ENCODE measurements at regions not wholly inside any gene's neighbourhood (a gene's known extent, or its start where the extent isn't known, plus 50 kb on each side); places are given as distances from the start of the nearest gene placed in this dataset.

GRCh38 chr6:170211404-170212025 is 79.4 kb downstream of the DLL1 start:
- Histone ChIP-seq H3K4me1 (no peaks in the 10 kb centered on the region), H3K27ac (no peak overlapping the region), H3K9me3 (no peaks in the 10 kb centered on the region), H3K4me3 (no peak overlapping the region), H3K36me3 (no peaks in the 10 kb centered on the region), H3K27me3 (no peaks in the 10 kb centered on the region)
- intact Hi-C loops (cut with DNase I) = no loop called here
- peak in 1 of 2 donors; percentile 42 for DNase-seq (ENCODE audit: low spot score in 2 of 2)
- no peak for TF ChIP-seq CTCF (IDR thresholded peaks at IDR 0.05)

- TF ChIP-seq CTCF (IDR thresholded peaks at IDR 0.05) = no peak
- intact Hi-C loops (cut with DNase I) = no loop called here
Measured at GRCh38 chr6:170210651-170211403, 80.1 kb downstream of the DLL1 start.

GRCh38 chr6:170210026-170210390 is 80.9 kb downstream of the DLL1 start:
- intact Hi-C loops (cut with DNase I) = no loop called here
- no peak for TF ChIP-seq CTCF (IDR thresholded peaks at IDR 0.05)

More at GRCh38 chr6:170210651-170211403, 80.1 kb downstream of the DLL1 start:
- no peaks in the 10 kb centered on the region for H3K4me1 ChIP-seq
- no peaks in the 10 kb centered on the region for H3K27me3 ChIP-seq
- H3K36me3 ChIP-seq = no peaks in the 10 kb centered on the region
- no peaks in the 10 kb centered on the region for H3K9me3 ChIP-seq
- H3K27ac ChIP-seq = no peak overlapping the region
- H3K4me3 ChIP-seq = no peak overlapping the region
- peak in 1 of 2 donors; percentile 34 for DNase-seq (ENCODE audit: low spot score in 2 of 2)

GRCh38 chr6:170209354-170210025 is 81.4 kb downstream of the DLL1 start:
- intact Hi-C loops (cut with DNase I) = no loop called here
- H3K4me1 ChIP-seq = no peaks in the 10 kb centered on the region
- no peak overlapping the region for H3K4me3 ChIP-seq
- no peak for TF ChIP-seq CTCF (IDR thresholded peaks at IDR 0.05)
- no peaks in the 10 kb centered on the region for H3K9me3 ChIP-seq
- no peak overlapping the region for H3K27ac ChIP-seq
- no peaks in the 10 kb centered on the region for H3K36me3 ChIP-seq
- peak in 1 of 2 donors; percentile 41 for DNase-seq (ENCODE audit: low spot score in 2 of 2)
- no peaks in the 10 kb centered on the region for H3K27me3 ChIP-seq

More at GRCh38 chr6:170210026-170210390, 80.9 kb downstream of the DLL1 start:
- Histone ChIP-seq H3K4me3 (no peak overlapping the region), H3K27me3 (no peaks in the 10 kb centered on the region), H3K27ac (no peak overlapping the region), H3K4me1 (no peaks in the 10 kb centered on the region), H3K36me3 (no peaks in the 10 kb centered on the region), H3K9me3 (no peaks in the 10 kb centered on the region)
- DNase-seq (ENCODE audit: low spot score in 2 of 2) = peak in 1 of 2 donors; percentile 25

- no peak for TF ChIP-seq CTCF (IDR thresholded peaks at IDR 0.05)
- no peak overlapping the region for H3K27ac ChIP-seq
- no peaks in the 10 kb centered on the region for H3K9me3 ChIP-seq
- H3K36me3 ChIP-seq = no peaks in the 10 kb centered on the region
- DNase-seq (ENCODE audit: low spot score in 2 of 2) = peak in 1 of 2 donors; percentile 30
- H3K4me1 ChIP-seq = no peaks in the 10 kb centered on the region
- H3K27me3 ChIP-seq = no peaks in the 10 kb centered on the region
- H3K4me3 ChIP-seq = no peak overlapping the region
- intact Hi-C loops (cut with DNase I) = no loop called here
Measured at GRCh38 chr6:170208651-170209353, 82.1 kb downstream of the DLL1 start.
